GM10248 (cell line): ENCODE measurements at regions not wholly inside any gene's neighbourhood (a gene's known extent, or its start where the extent isn't known, plus 50 kb on each side); places are given as distances from the start of the nearest gene placed in this dataset.

Experiments used
- CTCF ChIA-PET: fragments of 300-600 bp; sonication (Branson Sonifier 250); formaldehyde crosslinking; extraction: SDS; loops from one replicate; lab custom pipeline; 2021; ENCODE audit warnings: antibody characterized with exemption; lab: Yijun Ruan, JAX
- POLR2A ChIA-PET: fragments of 350-650 bp; sonication (Branson Sonifier 250); formaldehyde crosslinking; extraction: SDS; loops from one replicate; lab custom pipeline; 2020; ENCODE audit warnings: antibody characterized with exemption; lab: Yijun Ruan, JAX
- DNase-seq: peaks from one replicate; pipeline ENCODE4 v3.0.0; 2012; ENCODE audit errors: extremely low spot score
- TF ChIP-seq, protein P1 (sequence below): IDR thresholded peaks from 2 replicates; pipeline ENCODE4 v1.5.1; 2012; ENCODE audit warnings: mild to moderate bottlenecking, low read depth; ENCODE audit errors: extremely low read depth, missing control alignments, control extremely low read depth

DNA sequence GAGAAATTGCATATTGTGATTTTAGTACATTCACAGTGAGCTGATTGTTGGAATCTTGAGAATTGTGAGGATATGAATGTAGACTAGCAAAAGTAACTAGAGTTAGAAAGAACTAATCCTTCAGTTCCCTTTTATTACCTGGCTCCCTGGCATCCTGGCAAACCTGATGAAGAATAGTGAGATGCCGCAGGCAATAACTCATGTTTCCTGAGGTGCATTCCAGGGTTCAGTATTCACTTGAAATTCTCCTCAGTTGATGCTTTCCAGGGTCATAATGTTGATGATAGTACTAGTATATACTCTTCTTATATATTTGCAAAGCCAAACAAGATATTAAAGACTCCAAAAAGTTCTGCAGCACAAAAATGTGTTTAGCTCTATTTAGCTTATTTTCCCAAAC is 432.1 kb upstream of the CELF4 start:
- POLR2A ChIA-PET: no interaction called here
- DNase-seq: no peak
- TF ChIP-seq, protein P1, sequence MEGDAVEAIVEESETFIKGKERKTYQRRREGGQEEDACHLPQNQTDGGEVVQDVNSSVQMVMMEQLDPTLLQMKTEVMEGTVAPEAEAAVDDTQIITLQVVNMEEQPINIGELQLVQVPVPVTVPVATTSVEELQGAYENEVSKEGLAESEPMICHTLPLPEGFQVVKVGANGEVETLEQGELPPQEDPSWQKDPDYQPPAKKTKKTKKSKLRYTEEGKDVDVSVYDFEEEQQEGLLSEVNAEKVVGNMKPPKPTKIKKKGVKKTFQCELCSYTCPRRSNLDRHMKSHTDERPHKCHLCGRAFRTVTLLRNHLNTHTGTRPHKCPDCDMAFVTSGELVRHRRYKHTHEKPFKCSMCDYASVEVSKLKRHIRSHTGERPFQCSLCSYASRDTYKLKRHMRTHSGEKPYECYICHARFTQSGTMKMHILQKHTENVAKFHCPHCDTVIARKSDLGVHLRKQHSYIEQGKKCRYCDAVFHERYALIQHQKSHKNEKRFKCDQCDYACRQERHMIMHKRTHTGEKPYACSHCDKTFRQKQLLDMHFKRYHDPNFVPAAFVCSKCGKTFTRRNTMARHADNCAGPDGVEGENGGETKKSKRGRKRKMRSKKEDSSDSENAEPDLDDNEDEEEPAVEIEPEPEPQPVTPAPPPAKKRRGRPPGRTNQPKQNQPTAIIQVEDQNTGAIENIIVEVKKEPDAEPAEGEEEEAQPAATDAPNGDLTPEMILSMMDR: no peak
- CTCF ChIA-PET: interaction anchor here (1.3 kb wide), 1 partner anchor 15 kb away, joined by 3 read pairs; no protein-coding TSS in a partner anchor

DNA sequence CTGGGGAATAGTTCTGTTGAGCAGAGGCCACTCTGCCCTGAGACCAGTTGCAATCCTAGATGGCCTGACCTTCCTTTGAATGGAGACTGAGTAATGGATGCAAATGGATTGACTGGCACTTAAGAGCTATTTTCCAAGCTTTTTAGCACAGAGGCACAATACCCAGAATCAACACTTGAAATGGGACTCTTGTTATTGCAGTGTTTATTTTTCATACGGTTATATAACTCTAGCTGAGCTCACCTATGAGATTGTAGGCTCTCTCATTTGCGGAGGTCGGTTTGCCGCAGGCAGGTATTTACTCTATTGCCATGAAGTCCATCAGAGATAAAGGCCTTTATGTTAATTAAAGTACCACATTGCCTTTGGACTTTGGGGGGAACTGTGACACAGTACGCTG is 422.3 kb upstream of the CELF4 start:
- no peak for DNase-seq
- CTCF ChIA-PET: interaction anchor here (1.4 kb wide), 1 partner anchor 11 kb away, joined by 3 read pairs; no protein-coding TSS in a partner anchor

DNA sequence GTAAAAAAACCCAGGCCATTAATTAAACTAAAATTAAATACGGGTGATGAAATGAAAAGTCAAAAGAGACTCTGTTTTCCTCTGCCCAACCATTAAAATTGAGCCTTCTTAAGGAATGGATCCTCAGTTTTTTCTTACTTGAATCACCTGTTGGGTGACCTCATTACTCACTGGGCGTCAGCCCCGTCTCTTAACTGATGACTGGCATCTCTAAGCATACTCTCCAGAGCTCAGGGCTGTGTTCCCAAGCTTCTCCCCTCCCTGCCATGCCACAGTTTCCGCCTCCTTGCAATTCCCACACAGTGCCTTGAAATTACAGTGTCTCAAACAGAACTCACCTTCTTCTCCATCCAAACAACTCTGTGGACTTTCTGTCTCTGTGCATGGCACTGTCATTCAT is 421.1 kb upstream of the CELF4 start:
- POLR2A ChIA-PET: no interaction called here
- TF ChIP-seq, protein P1: no peak
- no peak for DNase-seq
- CTCF ChIA-PET: no interaction called here

More for the DNA sequence above, 422.3 kb upstream of the CELF4 start:
- POLR2A ChIA-PET: no interaction called here
- TF ChIP-seq, protein P1: no peak

DNA sequence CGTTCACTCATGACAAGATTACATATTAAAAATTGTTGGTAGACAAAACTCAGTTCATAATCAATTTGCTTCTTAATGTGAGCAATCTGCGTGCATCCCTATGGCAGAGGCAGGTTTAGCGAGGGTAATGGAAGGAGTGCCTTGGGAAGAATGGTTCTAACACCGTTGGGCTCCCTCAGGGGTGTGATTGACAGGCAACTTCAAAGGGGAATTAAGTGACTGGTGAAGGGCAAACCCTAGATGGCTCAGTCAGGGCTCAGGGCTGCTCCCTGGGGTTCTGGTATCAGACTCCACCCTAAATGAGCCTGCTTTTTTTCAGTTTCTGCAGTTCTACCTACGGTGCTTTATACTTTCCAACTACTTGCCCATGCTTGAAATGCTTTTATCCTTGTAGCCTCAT is 419.5 kb upstream of the CELF4 start:
- POLR2A ChIA-PET: no interaction called here
- TF ChIP-seq, protein P1: no peak
- no peak for DNase-seq
- CTCF ChIA-PET: no interaction called here

DNA sequence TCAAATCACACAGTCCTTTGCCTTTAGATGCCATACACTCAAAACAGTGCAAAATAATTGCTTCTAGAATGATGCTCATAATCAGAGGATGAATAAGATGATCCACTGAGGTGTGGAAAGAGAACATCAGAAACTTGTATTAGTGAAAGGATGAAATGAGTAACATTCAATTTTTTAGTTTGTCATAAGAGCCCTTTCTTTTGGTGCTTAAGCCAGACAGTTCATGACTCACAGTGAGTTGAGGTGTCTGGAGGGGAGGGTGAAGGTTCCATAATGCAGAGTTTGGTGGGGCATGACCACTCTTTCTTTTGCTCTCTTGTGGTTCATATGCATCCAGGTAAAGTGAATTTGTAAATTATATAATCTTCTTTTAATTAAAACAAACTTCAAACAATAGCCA is 415.0 kb upstream of the CELF4 start:
- ChIA-PET CTCF (no interaction called here), POLR2A (no interaction called here)
- TF ChIP-seq, protein P1: no peak
- no peak for DNase-seq

DNA sequence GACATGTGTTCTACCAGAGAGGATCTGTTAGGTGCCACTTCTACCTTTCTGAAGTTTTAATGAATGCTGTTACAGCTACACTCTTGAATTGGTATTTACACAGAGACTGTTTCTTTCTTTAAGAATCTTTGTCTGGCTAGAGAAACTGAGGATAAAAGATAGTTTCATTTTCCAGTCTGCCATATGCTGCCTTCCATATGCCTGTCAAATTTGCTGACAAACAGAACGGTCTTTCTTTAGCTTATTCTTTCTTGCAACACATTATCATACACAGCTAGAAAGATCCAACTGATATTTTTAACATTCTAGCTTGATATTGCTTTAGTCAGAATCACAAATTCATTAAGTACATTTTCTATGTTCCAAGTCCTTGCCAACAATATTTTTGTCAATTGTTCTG is 409.8 kb upstream of the CELF4 start:
- TF ChIP-seq, protein P1: no peak
- POLR2A ChIA-PET: no interaction called here
- CTCF ChIA-PET: no interaction called here
- DNase-seq: no peak

DNA sequence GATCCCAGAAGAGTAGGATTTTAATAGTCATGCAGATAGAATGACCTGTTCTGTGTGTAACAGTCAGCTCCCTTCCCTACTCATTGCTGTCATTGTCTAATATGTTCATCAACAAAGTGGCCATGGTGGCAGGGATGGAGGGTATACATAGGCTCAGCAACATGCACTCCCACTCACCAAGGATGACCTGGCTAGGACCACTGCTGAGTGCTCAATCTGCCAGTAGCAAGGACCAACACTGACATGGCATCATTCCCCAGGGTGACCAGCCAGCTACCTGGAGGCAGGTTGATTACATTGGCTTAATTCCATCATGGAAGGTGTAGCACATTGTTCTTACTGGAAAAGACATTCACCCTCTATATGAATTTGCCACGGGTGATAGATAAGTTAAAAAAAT is 401.7 kb upstream of the CELF4 start:
- ChIA-PET CTCF (no interaction called here), POLR2A (no interaction called here)
- TF ChIP-seq, protein P1: no peak
- DNase-seq: no peak
